ENCODE measurements at regions not wholly inside any gene's neighbourhood (a gene's known extent, or its start where the extent isn't known, plus 50 kb on each side); places are given as distances from the start of the nearest gene placed in this dataset.

DNA sequence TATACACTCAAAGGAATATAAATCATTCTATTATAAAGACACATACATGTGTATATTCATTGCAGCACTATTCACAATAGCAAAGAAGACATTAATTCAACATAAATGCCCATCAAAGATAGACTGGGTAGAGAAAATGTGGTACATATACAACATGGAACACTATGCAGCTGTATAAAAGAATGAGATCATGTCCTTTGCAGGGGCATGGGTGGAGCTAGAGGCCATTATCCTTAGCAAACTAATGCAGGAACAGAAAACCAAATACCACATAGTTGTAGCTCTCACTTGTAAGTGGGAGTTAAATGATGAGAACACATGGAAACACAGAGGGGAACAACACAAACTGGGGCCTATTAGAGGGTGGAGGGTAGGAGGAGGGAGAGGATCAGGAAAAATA is 121.0 kb upstream of the LOC128125822 start:
- H3K9me3 ChIP-seq (ENCODE audit: control insufficient read depth, low read length): no peaks in the 10 kb centered on the region
- H3K4me1 ChIP-seq: no peaks in the 10 kb centered on the region
- no peak overlapping the region for H3K4me3 ChIP-seq (ENCODE audit: low read depth, low read length)
- no peak overlapping the region for H3K9ac ChIP-seq
- no peak overlapping the region for H2AFZ ChIP-seq
- no peaks in the 10 kb centered on the region for H3K36me3 ChIP-seq (ENCODE audit: control insufficient read depth, insufficient read depth, low read length)
- no peak overlapping the region for H3K4me2 ChIP-seq (ENCODE audit: low read length)
- TF ChIP-seq, protein P1, sequence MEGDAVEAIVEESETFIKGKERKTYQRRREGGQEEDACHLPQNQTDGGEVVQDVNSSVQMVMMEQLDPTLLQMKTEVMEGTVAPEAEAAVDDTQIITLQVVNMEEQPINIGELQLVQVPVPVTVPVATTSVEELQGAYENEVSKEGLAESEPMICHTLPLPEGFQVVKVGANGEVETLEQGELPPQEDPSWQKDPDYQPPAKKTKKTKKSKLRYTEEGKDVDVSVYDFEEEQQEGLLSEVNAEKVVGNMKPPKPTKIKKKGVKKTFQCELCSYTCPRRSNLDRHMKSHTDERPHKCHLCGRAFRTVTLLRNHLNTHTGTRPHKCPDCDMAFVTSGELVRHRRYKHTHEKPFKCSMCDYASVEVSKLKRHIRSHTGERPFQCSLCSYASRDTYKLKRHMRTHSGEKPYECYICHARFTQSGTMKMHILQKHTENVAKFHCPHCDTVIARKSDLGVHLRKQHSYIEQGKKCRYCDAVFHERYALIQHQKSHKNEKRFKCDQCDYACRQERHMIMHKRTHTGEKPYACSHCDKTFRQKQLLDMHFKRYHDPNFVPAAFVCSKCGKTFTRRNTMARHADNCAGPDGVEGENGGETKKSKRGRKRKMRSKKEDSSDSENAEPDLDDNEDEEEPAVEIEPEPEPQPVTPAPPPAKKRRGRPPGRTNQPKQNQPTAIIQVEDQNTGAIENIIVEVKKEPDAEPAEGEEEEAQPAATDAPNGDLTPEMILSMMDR (IDR thresholded peaks at IDR 0.05): no peak
- no peaks in the 10 kb centered on the region for H3K79me2 ChIP-seq
- H3K27ac ChIP-seq: no peak overlapping the region
- no peaks in the 10 kb centered on the region for H3K27me3 ChIP-seq (ENCODE audit: control insufficient read depth, insufficient read depth, low read length)

GRCh38 chr6:63452125-63452524 is 120.2 kb upstream of the LOC128125822 start:
- H3K4me1 ChIP-seq: no peaks in the 10 kb centered on the region
- no peak overlapping the region for H2AFZ ChIP-seq
- H3K4me3 ChIP-seq (ENCODE audit: low read depth, low read length): no peak overlapping the region
- H3K9ac ChIP-seq: no peak overlapping the region
- H3K36me3 ChIP-seq (ENCODE audit: control insufficient read depth, insufficient read depth, low read length): no peaks in the 10 kb centered on the region
- H3K27me3 ChIP-seq (ENCODE audit: control insufficient read depth, insufficient read depth, low read length): no peaks in the 10 kb centered on the region
- TF ChIP-seq, protein P1 (IDR thresholded peaks at IDR 0.05): no peak
- H3K4me2 ChIP-seq (ENCODE audit: low read length): no peak overlapping the region
- no peak overlapping the region for H3K27ac ChIP-seq
- H3K79me2 ChIP-seq: no peaks in the 10 kb centered on the region
- no peaks in the 10 kb centered on the region for H3K9me3 ChIP-seq (ENCODE audit: control insufficient read depth, low read length)

DNA sequence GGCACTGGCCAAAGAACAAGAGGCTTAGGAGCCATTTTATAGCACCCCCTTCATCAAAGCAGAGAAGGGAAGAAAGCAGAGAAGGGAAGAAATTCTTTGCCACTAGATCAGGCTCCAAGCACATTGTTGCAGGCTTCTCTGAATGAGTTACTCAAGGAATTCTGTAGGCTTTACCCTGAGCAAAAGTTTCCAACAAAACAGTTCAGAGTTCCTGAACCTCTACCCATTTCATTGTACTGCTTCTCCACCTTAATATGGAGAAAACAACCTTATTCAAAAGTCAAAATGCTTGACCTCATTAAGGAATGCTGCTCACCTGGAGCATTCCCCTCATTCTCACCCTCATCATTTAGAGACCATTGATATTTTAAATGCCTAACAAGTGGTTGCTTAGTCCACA is 115.5 kb upstream of the LOC128125822 start:
- TF ChIP-seq, protein P1 (IDR thresholded peaks at IDR 0.05): no peak
- Histone ChIP-seq H3K4me1 (no peaks in the 10 kb centered on the region), H3K27ac (no peak overlapping the region)

DNA sequence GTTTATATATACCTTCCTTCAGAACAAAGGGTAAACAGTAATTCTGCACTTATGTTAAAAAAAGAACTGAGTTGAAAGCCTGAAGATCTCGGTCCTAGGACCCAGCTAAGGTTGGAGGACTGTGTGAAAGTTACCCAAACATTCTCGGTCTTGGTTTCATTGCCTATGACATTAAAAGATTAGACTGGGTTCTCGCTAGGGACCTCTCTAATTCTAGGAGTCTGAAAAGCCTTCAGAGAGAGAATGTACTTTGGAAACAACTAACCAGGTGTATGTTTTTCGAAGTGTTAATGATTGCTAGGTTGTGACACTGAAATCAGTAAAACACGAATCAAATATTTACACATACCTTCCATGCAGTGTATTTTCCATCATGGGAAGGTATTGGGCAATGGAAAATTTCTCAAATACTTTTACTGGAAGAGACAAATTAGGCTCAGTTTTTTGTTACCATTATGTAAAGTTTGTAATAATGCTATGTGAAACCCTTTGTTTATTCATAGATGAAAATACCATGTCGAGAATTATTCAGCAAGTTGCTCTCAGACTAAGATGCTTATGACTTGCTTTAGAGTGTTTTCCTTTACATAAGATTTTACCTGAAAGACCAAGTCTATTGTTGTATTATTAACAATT is 113.7 kb upstream of the LOC128125822 start:
- Histone ChIP-seq H3K27me3 (ENCODE audit: control insufficient read depth, insufficient read depth, low read length) (no peaks in the 10 kb centered on the region), H3K36me3 (ENCODE audit: control insufficient read depth, insufficient read depth, low read length) (no peaks in the 10 kb centered on the region), H2AFZ (no peak overlapping the region), H3K4me1 (no peaks in the 10 kb centered on the region), H3K4me3 (ENCODE audit: low read depth, low read length) (no peak overlapping the region), H3K4me2 (ENCODE audit: low read length) (no peak overlapping the region), H3K9ac (no peak overlapping the region), H3K9me3 (ENCODE audit: control insufficient read depth, low read length) (no peaks in the 10 kb centered on the region), H3K27ac (no peak overlapping the region), H3K79me2 (no peaks in the 10 kb centered on the region)
- TF ChIP-seq, protein P1 (IDR thresholded peaks at IDR 0.05): no peak

More for the DNA sequence above, 115.5 kb upstream of the LOC128125822 start:
- no peaks in the 10 kb centered on the region for H3K36me3 ChIP-seq (ENCODE audit: control insufficient read depth, insufficient read depth, low read length)
- no peak overlapping the region for H2AFZ ChIP-seq
- H3K9ac ChIP-seq: no peak overlapping the region
- no peak overlapping the region for H3K4me3 ChIP-seq (ENCODE audit: low read depth, low read length)
- H3K9me3 ChIP-seq (ENCODE audit: control insufficient read depth, low read length): no peaks in the 10 kb centered on the region
- H3K27me3 ChIP-seq (ENCODE audit: control insufficient read depth, insufficient read depth, low read length): no peaks in the 10 kb centered on the region
- H3K79me2 ChIP-seq: no peaks in the 10 kb centered on the region
- no peak overlapping the region for H3K4me2 ChIP-seq (ENCODE audit: low read length)

GRCh38 chr6:63459814-63460213 is 112.5 kb upstream of the LOC128125822 start:
- Histone ChIP-seq H2AFZ (no peak overlapping the region), H3K4me2 (ENCODE audit: low read length) (no peak overlapping the region), H3K79me2 (no peaks in the 10 kb centered on the region), H3K36me3 (ENCODE audit: control insufficient read depth, insufficient read depth, low read length) (no peaks in the 10 kb centered on the region), H3K4me3 (ENCODE audit: low read depth, low read length) (no peak overlapping the region), H3K9me3 (ENCODE audit: control insufficient read depth, low read length) (no peaks in the 10 kb centered on the region), H3K27me3 (ENCODE audit: control insufficient read depth, insufficient read depth, low read length) (no peaks in the 10 kb centered on the region), H3K27ac (no peak overlapping the region), H3K9ac (no peak overlapping the region), H3K4me1 (no peaks in the 10 kb centered on the region)
- TF ChIP-seq, protein P1 (IDR thresholded peaks at IDR 0.05): no peak

All from parathyroid adenoma (tissue), 2 donors.